NK-92 treated with Interleukin-12 subunit alpha and Interleukin-12 subunit beta, amount 100 ng/mL, for 24 hours (cell line): ENCODE measurements at regions not wholly inside any gene's neighbourhood (a gene's known extent, or its start where the extent isn't known, plus 50 kb on each side); places are given as distances from the start of the nearest gene placed in this dataset.
"Not testable (repeated sequence)": the region's sequence is repeated elsewhere in the genome, so short reads cannot be mapped to it uniquely, and the experiment has no call there.

ENCODE experiments used
- DNase-seq: peaks from one replicate; lab custom pipeline; 2025; lab: John Stamatoyannopoulos, UW

DNA sequence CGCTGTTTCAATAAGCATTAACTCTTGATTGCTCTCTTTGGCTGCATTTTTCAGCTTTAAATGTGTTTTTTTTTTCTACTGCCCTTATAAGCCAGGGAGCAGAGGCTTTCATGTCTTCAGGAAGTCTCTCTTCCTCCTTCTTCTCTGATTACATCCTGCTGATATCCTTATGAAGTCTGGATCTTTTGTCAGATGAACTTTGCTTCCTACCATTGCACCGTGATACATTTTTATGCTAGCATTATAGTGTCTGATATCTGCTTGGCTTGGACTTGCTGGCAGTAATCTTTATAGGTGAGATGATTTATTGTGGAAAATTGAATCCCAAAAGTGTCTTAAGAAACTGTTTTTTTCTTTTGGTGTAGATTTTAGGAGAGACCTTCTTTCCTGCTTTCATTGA is 160.4 kb upstream of the CFAP20DC start:
- no peak for DNase-seq

DNA sequence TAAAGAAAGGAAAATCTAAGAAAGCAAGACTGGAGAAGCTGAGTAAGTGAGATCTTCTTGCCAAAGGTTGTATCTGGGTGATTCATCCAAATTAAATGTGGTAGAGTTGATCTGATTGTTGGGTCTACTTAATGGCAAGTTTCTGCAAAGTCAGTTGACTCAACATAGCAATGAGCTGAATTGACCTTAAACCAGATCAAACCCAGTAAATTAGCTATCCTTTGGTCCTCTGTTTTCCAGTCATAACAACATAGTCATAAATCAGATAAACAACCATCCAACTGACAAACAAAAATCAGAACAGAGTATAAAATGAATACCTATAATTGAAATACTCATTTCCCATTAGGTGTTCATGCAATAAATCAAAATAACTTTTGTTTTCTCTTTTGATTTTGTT is 142.6 kb upstream of the CFAP20DC start:
- no peak for DNase-seq

DNA sequence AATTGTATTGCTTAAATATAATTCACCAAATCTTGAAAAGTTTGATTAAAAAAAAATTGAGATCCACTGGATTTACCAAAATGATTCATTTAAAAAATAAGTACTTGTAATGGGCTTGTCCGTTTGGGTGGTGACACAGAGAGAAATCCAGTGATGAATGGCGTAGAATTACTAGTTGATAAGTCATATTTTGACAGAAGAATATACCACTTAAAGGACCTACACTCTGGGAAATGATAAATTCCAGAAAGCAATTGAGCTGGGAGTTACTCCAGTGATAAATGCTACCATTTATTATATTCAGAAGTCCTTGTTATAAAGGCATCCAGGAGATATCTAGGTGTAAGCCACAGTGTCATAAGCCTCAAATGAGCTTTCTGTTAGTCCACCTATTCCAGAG is 141.8 kb upstream of the CFAP20DC start:
- no peak for DNase-seq

DNA sequence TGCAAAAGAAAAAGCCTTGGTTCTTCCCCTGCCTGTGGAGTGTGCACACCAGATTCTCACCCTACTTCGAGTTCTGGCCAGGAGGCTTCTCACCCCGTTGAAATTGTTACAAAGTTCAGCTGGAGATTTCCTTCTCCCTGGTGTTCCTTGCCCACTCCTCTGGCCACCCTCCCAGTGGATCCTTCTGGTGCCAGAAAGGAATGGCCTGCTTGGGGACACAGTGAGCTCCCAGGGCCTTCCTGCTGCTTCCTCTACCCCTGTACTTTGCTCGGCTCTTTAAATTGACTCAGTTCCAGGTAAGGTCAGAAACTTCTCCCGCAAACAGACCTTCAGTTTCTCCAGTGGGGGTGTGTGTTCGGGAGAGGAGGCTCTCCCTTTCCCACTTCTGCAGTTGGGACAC is 140.1 kb upstream of the CFAP20DC start:
- no peak for DNase-seq

DNA sequence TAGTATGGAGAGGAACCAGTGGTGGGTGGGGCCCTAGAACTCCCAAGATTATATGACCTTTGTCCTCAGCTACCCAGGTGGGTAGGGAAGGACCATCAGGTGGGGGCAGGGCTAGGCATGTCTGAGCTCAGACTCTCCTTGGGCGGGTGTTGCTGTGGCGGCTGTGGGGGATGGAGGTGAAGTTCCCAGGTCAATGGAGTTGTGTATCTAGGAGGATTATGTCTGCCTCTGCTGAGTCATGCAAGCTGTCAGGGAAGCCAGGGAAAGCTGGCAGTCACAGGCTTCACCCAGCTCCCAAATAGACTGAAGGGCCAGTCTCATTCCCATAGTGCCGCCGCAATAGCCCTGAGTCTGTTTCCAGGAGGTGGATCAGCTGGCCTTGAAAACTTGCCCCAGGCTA is 139.7 kb upstream of the CFAP20DC start:
- no peak for DNase-seq

DNA sequence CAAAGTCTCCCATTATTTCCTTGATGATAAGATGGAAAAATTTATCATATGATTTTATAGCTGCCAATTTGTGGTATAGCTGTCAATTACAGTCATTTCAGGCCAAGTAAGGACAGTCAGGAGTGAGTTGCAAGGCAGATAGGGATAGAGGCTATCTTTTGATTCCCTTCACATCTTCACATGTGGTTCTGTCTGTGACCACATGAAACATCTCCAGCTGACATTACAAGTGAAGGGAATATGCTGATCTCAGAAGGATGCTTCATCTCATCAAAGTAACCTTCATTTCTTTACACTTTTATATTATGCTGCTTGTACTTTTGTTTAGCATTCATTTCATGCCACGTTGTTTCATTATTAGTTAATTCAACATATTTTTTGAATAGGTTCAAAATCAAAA is 136.9 kb upstream of the CFAP20DC start:
- DNase-seq, result no peak

DNA sequence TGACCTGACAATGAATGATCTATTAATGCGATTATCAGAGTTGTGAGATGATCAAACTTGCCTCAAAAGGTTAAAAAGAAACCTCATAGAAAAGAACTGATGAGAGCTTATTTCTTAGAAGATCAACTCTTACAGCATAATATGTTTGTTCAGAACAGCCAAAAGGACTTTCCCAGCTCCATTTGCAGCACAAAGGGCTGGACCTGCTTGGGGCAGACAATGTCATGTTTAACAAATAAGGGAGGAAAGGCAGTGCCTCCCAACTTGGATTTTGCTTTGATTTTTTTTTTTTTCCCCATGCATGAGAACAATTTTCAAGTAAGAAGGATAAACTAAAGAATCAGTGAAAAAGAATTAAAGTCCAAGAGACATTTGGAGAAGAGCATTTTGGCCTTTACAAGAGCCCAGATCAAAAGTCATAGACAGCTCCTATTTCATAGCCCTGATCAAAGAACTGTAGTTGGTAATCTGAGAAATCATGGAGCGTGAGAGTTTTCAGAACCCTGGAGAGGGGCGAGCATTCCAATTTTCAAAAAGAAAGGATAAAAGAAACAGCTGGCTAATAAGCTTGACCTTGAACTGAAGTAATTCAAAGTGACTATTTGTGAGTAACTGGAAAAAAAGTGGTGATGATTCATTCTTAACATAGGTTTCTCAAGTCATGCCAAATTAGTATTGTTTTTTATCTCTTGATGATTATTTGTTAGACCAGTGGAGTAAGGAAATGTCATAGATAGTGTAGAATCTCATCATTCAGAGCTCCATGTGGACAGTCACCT is 136.0 kb upstream of the CFAP20DC start:
- no peak for DNase-seq

DNA sequence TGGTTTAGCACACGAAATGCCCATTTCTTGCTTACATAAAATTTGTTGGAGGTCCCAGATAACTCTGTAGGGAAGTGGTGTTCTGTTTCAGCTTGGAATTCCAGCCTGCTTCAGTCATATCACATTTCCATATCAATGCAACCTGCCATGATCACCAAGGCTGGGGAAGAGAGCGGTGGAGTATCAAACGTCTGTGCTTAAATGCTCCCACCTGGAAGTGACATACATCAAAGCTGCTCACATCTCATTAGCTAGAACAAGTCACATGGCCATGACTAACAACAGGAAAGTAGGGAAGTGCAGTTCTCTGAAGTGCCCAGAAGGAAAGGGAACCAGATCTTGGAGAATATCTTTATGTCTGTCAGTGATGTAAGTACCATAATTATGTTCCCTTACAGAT is 130.2 kb upstream of the CFAP20DC start:
- no peak for DNase-seq

DNA sequence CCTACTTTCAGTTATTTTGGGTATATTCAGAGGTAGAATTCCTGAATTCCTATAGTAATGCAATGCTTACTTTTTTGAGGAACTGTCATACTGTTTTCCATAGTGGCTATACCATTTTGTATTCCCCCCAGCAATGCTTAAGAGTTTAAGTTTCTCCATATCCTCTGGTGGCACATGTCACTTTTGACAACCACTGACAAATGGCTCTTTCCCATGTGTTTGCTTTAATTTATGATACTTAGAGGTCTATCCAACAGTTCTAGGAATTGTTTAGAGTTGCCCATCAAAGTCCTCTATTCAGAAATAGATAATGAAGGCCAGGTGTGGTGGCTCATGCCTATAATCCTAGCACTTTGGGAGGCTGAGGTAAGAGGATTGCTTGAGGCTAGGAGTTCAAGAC is 128.9 kb upstream of the CFAP20DC start:
- DNase-seq, result no peak

DNA sequence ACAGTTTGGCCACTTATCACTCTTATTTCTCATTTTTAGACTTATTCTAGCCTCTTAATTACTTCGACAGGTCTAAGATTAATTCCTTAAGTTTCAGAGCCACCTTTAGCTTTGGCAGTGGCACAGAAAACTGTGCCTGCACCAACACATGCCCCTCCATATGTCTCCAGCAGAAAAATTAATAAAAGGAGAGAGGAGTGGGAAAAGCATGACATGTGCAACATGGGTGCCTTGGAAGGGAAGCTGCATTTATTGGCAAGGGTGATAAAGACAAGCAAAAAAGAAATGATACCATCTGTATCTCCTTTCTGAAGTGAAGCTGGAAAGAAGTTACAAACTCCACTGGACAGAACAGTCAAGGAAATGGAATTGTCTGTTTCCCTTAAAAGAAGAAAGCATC is 121.7 kb upstream of the CFAP20DC start:
- no peak for DNase-seq

DNA sequence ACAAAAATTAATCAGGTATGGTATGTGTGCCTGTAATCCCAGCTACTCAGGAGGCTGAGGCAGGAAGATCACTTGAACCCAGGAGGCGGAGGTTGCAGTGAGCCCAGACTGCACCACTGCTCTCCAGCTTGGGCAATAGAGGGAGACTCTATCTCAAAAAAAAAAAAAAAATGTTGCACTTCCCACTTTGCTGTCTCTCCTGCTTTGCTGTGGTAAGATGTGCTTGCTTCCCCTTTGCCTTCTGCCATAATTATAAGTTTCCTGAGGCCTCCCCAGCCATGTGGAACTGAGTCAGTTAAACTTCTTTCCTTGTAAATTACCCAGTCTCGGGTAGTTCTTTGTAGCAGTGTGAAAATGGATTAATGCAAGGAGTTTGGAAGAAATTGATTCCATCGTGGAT is 120.3 kb upstream of the CFAP20DC start:
- DNase-seq, result not testable (repeated sequence)

DNA sequence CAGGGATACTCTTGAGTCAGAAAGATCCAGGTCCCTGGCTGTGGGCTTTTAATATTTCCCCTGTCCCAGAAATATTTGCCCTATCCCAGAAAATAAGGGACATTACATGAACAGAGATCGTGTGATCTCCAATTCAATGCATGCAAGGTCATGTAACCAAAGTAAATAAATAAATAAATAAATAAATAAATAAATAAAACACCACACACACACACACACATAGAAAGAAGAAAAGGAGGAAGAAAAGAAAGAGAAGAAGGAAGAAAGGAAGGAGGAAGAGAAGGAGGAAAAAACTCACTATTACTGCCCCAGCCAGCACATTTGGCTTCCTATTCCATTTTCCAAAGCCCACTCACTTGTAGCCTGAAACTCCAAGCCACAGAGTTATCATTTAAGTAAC is 117.9 kb upstream of the CFAP20DC start:
- no peak for DNase-seq

DNA sequence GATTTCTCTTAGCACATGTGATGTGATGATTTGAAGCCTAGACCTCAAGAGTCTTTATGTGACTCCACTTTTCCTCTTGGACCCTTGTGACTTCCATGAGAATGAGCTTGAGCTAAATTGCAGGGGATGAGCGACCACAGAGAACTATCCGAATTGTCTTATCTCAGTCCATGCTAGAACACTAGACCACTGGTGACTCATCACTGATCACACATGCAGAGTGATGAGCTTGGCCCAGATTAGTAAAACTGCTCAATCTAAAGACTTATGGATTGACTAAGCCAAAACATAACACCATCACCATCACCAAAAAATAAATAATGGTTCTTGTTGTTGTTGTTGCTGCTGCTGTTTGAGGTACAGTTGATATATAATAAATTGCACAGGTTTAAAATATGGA is 114.1 kb upstream of the CFAP20DC start:
- no peak for DNase-seq

DNA sequence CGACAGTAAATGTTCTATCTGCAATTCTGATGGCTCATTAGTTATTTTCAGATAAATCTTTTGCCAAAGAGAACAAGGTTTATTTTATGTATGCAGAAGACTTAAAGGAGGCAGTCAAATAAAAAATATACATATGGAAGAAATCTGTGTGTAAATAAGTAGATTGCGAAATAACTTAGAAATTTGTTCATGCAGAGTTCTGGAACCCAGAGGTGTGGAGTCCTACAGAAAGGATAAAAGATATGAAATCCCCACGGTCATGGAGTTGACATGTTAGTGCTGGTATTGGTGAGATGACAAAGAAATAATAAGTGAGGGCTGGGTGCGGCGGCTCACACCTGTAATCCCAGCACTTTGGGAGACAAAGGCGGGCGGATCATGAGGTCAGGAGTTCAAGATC is 111.2 kb upstream of the CFAP20DC start:
- DNase-seq, result no peak

DNA sequence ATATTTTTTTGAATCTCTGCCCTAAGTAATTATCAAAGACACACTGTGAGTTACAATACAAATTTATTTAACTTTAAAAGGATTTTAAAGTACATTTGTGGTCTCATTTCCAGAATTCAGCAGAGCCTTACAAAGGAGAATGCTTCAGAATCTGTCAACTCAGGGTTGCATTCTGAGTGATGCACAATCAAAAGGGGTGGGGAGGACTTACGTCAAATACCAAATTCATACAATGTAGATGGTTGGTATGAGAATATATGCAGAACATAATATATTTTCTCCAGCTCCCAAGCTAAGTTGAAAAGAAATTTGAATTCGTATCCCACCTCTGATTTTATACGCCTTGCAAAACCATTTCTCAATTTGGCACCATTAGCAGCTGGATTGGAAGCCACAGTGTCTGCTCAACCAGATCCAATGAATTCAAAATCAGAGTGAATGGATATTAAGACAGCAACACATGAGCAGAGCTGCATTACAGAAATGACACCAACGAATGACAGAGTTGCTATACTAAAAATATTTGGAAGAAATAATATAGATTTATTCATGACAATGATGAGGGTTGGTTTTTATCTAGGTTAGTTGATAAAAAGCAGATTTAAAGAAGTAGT is 110.4 kb upstream of the CFAP20DC start:
- DNase-seq, result no peak

DNA sequence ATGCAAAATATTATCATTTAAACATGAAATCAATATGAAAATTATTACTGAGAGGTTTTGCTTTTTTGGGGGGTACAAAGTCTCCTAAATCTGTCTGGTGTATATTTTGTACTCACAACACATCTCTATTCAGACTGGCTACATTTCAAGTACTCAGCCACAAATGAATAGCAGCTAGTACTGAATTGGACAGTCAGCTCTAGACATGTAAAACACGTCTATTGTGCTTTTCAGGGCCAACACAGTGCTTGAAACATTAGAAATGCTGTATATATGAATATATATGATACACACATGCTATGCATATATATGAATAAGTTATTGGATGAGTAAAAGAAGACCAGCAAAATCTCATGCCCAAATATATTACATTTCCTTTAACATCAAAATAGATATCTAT is 103.8 kb upstream of the CFAP20DC start:
- DNase-seq, result no peak

DNA sequence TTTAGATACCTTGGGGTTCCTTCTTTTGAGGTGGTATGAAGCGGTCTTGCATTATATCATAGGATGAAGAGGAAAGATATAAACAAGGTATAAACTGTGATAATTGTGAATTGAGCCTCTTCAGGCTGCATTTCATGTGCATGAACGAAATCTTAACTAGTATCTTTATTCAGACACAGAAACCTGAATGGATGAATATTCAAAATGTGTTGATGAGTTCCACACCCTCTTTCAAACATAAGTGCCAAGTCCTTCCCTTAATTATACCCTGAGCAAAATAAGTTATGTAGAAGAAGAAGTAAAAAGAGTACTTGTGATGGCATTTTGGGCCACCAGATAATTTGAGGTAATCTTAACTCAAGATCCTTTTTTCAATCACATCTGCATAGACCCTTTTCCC is 103.1 kb upstream of the CFAP20DC start:
- no peak for DNase-seq

DNA sequence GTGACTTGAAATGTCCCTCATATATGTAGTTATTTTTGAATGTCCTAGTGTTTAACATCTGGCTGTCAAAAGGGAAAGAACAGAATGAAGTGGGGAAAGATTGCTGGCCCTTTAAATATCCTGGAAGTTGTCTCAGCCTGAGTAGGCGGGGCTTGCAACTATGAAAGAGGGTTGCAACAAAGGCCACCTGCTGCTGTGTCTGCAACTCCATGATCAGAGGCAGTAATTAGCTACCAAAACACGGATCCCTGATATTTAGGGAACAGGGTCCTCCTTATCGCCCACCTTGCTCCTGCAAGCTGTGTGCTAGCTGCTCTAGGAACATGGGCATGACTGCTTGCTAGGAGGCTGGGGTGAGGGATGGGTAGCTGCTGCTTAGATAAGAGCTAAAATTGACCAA is 100.2 kb upstream of the CFAP20DC start:
- no peak for DNase-seq

DNA sequence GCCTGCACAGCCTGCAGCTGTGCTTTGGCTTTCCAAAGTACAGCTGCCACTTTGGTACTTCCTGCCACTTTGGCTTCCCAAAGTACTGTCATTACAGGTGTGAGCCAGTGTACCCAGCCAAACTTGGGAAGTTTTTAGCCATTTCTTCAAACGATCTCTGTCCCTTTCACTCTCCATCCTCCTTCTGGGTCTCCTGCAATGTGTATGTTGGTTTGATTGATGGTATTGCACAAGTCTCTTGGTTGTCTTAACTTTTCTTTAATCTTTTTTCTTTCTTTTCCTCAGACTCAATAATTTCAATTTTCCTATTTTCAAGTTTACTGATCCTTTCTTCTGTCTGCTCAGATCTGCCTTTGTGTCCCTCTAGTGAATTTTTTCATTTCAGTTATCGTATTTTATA is 99.3 kb upstream of the CFAP20DC start:
- no peak for DNase-seq

DNA sequence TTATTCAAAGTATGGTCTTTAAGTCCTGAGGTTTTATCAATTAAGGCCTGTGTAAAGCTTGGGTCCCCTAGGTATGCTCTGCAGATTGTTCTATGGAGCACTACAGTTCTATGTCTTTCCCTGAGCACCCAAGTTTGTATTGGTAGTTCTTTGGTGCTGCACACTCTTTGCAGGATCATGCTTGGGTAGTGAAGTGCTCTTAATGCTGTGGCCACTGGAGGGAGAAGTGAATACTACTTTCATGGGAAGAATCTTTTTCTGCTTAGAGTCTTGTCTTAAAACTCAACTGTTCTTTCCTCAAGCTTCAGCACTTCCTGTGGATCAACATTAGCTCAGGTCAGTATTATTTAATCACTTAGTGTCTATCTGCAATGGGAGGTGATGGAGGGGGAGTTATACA is 93.6 kb upstream of the CFAP20DC start:
- DNase-seq, result no peak

DNA sequence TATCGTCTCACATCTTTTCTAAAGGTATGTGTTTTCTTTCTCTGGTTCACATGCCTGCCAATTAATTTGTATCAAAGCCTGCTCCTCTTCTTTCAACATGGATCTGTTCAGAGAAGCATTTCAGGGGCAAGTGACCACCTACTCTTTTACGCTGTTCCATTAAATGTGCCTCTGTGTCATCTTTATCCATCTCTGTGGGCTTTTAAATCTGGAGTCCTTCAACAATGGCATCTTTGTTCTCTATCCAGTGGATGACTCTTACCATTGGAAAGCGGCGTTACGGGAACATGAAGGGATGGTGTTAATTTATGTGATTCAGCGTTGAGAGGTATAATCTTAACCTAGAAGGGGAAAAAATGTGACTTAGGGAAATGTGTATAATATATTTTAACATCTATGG is 92.7 kb upstream of the CFAP20DC start:
- no peak for DNase-seq

DNA sequence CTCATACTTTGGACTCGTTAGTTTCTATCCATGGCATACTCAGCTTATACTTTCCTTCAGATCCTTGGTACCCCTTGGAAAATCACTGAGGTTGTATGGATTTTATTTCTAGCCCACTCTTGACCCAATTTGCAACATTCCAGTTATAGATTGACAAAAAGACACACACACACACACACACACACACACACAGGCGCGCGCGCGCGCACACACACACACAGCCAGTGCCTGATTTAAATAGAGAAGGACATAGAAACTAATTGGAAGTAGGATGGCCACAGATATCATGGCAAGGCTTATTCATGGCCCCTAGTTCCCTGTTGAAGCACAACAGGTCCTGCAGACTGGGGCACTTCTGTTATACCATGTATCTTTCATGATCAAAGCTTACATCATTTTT is 89.1 kb upstream of the CFAP20DC start:
- no peak for DNase-seq

DNA sequence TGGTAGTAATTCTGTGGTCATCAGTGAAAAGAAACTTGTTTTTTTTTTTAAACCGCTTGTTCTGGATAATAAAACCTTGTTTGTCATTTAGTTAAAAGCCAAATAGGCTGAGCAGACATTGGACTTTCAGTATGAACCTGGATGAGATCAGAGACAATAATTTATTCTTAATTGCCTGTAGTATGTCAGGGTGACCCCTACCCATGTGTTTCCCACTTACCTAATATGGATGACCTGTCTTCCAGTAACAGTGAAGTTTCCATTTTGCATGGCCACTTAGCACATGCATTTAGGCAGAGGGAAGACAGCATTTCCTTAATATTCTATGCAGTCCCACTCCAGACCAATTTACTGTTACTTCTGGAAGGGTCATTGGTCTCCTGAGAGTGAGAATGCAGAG is 87.6 kb upstream of the CFAP20DC start:
- no peak for DNase-seq

DNA sequence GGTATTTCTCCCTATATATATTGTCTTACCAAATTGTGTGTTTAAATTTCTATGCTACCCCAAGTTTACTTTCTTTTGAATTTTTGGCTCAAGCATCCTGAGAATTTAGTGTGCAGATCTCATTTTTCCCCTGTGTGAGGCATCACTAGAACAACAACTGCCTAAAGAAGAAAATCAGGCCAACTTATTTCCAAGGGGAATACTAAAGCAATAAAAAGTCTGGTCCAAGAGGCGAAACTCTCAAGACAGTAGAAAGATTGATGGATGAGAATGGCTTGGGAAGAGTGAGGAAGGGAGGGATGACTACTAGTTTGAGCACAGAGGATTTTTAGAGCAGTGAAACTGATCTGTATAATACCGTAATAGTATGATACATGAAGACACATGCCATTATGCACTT is 86.3 kb upstream of the CFAP20DC start:
- DNase-seq, result no peak
